Stimulated activated CD8-positive, alpha-beta memory T cell treated with anti-CD3 and anti-CD28 coated beads, Interleukin-4, amount 100 ng/mL, for 4 hours (primary cell): ENCODE measurements at regions not wholly inside any gene's neighbourhood (a gene's known extent, or its start where the extent isn't known, plus 50 kb on each side); places are given as distances from the start of the nearest gene placed in this dataset.

Source experiments
- DNase-seq, 2 donors: peaks; one replicate each; pipeline ENCODE4 v3.0.0-alpha.2; 2020; ENCODE audit warnings: low read depth in 2 of 2, low spot score in 1 of 2

- DNase-seq: no peak
Measured at GRCh38 chr14:49396801-49397200, 189.4 kb downstream of the RPS29 start.

DNA sequence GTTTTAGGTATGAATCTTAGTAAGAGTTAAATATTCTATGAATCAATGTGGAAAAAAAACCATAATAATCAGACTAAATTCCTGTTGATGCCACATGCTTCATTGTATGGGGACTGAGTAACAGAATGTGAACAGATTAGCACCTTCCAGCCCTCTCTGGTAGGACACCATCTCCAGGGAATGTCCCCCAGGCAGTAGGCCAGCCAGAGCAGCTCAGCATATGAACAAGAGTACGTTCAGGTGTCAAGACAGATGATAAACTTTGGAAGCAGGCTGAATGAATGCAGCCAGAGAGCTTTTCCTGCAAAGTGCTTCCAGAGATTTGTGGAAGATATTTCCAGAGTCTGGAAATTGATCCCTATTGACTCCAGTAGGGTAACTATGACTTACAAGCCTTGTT, 204.4 kb downstream of the RPS29 start:
- no peak for DNase-seq

DNA sequence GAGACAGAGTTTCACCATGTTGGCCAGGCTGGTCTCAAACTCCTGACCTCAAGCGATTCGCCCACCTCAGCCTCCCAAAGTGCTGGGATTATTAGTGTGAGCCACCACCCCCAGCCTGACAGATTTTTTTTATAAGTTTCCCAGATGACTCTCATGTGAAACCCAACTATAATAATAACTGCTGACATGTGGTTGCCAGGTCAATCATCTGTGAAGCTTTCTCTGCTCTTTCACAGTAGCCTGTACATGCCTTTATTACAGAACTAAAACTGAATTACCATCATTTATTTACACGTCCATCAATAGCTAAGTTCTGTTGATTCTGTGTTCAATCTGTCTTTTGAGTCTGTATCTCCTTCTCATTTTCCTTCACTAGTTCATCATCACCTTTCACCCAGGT, 218.5 kb downstream of the RPS29 start:
- no peak for DNase-seq

DNA sequence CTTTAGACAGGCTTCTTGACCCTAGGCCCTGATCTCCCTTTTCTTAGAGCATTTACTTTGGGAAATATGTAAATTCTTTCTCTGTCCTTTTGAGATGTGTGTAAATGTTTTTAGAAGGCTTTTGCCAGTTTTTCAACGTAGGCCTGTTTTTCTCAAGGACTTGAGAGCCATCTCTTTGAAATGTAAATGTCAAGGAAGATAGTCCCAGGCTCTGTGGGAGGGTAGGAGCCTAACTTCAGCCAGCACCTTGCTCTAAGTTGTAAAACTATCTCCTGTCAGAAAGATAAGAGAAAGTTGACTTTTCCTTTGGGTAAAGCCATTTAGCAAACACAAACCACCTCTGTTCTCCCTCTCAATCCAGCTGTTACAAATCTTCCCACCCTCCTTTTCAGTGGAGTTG, 219.8 kb downstream of the RPS29 start:
- no peak for DNase-seq

DNA sequence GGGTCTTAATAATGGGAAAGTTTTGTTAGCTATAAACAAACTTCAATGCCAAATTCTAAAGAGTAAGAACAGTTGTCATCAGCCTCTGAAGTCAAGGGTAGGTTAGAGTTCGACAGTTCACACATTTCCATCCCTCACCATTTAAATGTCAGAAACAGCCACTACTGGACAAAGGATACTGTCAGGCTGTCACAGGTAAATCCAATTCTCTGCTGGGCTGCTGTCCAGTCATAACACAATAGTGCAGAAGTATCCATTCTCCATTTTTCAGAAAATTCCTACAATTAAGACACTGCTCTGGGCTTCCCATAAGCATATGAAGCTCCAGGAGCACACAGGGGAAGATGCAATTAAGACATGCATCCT, 221.4 kb downstream of the RPS29 start:
- no peak for DNase-seq

GRCh38 chr14:49363821-49364751, 222.1 kb downstream of the RPS29 start:
- DNase-seq: no peak

DNA sequence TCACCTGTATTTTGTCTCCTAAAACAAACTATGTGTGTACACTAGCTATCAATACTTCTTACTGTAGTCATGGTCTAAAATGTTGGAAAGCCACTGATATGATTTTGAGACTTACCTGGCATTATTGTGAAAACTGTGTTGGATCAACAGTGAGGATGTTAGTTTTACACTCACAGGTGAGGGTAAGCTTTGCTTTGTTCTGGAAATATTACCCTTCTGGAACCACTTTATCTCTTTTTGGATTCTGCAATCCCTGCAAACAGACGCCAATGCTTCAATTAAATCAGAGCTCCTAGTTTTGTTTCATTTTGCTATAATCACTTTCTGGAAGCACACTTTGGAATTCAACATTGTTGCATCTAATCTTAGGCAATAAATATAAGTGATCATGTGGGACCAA, 223.3 kb downstream of the RPS29 start:
- DNase-seq: no peak

DNA sequence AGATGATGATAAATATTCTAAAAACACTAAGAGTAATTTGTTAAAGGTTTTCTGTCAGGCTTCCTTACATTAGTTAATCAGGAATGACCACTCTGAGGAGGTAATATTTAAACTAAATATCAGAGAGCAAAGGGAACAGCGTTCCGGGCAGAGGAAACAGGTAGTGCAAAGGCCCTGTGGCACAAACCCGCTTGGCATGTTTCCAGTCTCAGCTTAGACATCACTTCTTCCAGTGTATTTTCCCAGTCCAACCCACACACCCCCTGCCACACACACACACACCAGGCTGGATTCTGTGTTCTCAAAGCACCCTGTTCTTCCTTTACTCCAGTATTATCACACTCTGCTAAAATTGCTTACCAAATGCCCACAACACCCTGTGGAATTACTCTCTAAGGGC, 247.1 kb downstream of the RPS29 start:
- no peak for DNase-seq

DNA sequence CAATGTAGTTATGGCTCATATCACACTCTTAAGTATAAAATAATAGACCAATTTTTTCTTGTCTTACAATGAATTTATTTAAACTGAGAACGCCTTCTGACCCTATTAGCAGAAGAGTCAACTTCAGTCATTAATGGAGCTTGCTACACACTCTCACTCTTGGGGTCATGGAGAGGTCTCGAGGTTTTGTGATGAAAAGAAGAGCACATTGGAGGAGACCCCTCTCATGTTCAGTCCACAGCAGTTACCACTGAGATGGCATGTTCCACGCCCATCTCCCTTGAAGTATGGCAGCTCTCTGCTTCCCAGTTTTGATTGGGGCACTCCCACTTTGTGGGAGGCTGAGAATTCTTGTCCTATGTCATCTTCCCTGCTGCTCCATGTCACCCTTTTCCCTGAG, 266.4 kb downstream of the RPS29 start:
- no peak for DNase-seq

DNA sequence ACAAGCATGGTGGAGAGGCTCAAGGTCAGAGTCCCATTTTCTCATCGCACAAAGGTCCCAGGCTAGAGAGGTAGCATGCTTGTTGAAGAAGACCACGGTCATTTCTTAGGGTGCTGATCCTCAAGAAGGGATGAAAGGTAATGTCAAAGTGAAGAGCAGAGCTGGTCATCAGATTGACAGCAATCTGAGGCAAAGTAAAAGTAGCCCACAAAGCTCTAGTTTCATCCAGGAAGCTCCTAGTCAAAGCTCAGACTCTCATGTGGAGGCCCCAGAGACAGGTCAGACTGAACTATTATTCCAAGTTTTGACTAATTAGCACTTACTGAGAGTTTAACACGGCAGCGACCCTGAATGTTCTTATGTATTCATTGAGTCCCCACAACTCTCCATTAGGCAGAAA, 270.6 kb downstream of the RPS29 start:
- no peak for DNase-seq

DNA sequence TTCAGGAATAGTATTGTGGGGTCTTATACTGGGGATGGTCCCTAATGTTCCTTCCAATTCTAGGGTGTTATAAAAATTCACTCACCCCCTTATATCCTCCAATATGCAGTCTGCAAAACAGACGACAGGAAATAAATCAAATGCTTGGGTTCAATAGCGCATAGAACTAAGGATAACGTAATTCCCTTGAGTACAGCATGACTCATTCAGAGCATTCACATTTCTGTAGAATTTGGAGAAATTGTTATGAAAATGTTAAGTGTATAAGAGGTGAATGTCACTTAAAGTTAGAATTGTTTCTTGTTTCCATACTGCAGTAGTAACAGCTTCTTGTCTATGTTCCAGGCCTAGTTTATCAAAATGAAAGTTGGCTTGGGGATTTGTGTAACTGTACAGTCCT, 271.4 kb downstream of the RPS29 start:
- no peak for DNase-seq

- no peak for DNase-seq
Measured at GRCh38 chr14:49313108-49313507, 273.1 kb downstream of the RPS29 start.

GRCh38 chr14:49310298-49310697, 275.9 kb downstream of the RPS29 start:
- DNase-seq: no peak

GRCh38 chr14:49306152-49306751, 279.9 kb downstream of the RPS29 start:
- no peak for DNase-seq

GRCh38 chr14:49303946-49304516, 282.1 kb downstream of the RPS29 start:
- DNase-seq: no peak

DNA sequence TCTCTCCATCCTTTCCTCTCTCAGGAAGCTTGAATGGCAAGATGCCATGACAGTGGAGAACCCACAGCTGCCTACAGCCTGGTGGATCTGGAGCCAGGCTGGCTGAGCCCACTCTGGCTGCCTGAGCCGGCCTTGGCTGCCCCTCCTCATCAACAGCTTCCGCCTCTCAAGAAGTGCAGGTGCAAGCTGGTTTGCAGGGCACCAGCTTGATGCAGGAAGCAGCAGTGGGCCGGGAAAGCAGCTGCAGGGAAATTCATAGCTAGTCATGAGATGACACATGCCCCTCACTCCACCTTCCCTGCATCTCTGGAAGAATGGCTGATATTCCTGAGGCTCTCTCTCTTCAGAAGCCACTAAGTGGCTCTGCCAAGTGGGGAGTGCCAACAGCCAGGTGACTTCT, 289.1 kb downstream of the RPS29 start:
- no peak for DNase-seq

GRCh38 chr14:49294621-49295148, 291.5 kb downstream of the RPS29 start:
- DNase-seq: no peak

- no peak for DNase-seq
Measured at GRCh38 chr14:49287004-49287403, 299.2 kb downstream of the RPS29 start.

DNA sequence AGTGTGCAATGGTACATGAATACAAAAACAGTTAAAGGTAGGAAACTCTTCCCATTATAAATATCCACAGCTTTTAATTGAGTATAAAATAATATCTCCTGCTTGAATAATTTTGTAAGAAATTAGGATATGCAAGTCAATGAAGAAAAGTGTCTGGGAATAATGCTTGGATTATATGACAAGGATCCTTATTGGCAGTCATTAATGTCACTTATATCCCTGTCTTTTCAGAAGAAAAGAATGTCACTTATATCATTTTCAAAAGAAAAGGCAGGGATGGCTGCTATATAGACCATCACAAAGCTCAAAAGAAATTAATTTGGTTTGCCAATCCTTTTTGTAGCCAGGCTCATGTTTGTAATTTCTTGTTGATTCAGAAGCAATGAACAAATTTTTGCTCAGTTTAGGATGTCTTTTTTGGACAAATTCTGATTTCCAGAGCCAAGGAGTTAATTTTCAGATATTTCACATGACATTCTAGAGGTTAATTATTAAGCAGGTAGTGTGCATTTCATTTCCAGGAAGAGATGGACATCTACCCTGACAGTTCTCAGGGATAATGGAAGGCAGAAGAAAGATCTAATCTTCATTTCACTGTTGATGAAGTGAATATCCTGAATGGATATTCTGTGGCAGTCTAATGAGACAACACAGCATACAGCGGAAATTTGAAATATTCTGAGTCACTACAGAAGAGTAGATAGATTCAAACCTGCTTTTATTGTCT, 299.8 kb downstream of the RPS29 start:
- no peak for DNase-seq

DNA sequence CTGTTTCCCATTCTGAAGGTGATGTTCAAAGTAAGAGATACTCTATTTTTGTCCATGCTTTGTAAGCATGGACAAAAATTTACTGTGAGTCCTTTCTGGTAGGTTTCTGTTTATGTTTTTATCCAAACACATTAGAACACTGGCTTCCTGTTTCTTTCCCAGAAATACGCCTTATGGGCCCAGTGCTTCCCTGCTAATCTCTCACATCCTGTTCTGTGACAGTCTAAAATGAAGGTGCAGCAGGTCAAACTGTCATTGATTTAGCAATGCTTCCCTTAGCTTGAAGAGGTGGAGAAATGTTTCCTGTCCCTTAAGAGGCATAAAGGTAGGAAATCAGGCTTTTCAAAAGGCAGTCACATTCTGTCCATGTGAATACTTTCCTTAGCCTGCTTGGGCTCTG, 305.6 kb downstream of the RPS29 start:
- DNase-seq: no peak

- no peak for DNase-seq
Measured at GRCh38 chr14:49250517-49250916, 335.7 kb downstream of the RPS29 start.

- no peak for DNase-seq
Measured at GRCh38 chr14:49250109-49250508, 336.1 kb downstream of the RPS29 start.
